Progenitor cell of endocrine pancreas (in vitro differentiated cells): ENCODE measurements at regions not wholly inside any gene's neighbourhood (a gene's known extent, or its start where the extent isn't known, plus 50 kb on each side); places are given as distances from the start of the nearest gene placed in this dataset.

Source experiments
- DNase-seq: peaks from one replicate; pipeline ENCODE4 v3.0.0; 2021; ENCODE audit warnings: low spot score; ENCODE audit not compliant: unreplicated experiment
- H3K27ac Mint-ChIP-seq: 2 replicates; pipeline ENCODE4 v1.8.0; 2021; ENCODE audit warnings: mild to moderate bottlenecking, moderate library complexity, mixed read lengths
- H3K27me3 Mint-ChIP-seq: 2 replicates; pipeline ENCODE4 v1.8.0; 2021; ENCODE audit warnings: mixed read lengths
- H3K36me3 Mint-ChIP-seq: 2 replicates; pipeline ENCODE4 v1.8.0; 2022; ENCODE audit warnings: mixed read lengths; ENCODE audit not compliant: insufficient read depth
- H3K4me1 Mint-ChIP-seq: 2 replicates; pipeline ENCODE4 v1.8.0; 2021; ENCODE audit warnings: low read depth, mixed read lengths
- H3K4me3 Mint-ChIP-seq: 2 replicates; pipeline ENCODE4 v1.8.0; 2021; ENCODE audit warnings: low read depth, mild to moderate bottlenecking, moderate library complexity, mixed read lengths
- H3K9me3 Mint-ChIP-seq: 2 replicates; pipeline ENCODE4 v1.8.0; 2021; ENCODE audit warnings: low read depth, mixed read lengths
- CTCF ChIP-seq: fragments of 200-600 bp; sonication (generic); IDR thresholded peaks from one replicate; pipeline ENCODE4 v1.5.0; 2021; ENCODE audit warnings: antibody characterized with exemption, mild to moderate bottlenecking; ENCODE audit not compliant: unreplicated experiment

DNA sequence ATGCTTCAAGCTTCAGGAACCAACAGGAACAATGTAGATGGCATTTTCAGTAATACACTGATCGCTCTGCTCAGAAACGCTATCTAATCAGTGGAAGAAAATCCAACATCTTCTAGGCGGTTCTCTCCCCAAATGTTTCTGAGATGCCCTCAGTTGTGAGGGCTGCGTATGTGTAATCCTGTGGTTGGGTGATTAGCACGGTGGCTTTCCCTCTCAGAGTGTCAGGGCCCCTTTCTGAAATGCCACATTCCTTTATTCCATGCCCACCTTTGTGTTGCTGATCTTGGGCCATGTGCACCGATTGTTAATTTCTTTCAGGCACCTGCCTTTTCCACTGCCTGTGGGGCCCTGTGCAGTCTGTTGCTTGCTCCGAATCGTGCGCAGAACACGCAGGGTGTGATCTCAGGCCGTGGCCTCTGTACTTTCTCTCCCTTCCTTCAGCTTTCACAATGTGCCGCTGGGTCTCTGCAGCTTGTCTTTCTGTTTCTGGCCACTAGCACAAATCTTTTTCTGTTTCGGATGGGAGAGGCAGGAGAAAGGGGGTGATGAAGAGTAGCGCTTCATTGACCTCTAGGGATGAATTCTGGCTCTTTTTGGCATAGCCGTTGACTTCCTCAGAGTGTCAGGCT, 324.0 kb downstream of the PARP8 start:
- Mint-ChIP-seq H3K27ac (no peak overlapping the region), H3K4me3 (no peak overlapping the region), H3K4me1 (peaks cover 8% of the 10 kb centered on the region), H3K27me3 (peaks cover 5% of the 10 kb centered on the region), H3K36me3 (no peaks in the 10 kb centered on the region), H3K9me3 (no peaks in the 10 kb centered on the region)
- TF ChIP-seq CTCF = no peak
- no peak for DNase-seq

- no peak for TF ChIP-seq CTCF
- no peak overlapping the region for H3K27ac Mint-ChIP-seq
- no peak overlapping the region for H3K4me3 Mint-ChIP-seq
- peaks cover 8% of the 10 kb centered on the region for H3K4me1 Mint-ChIP-seq
- no peaks in the 10 kb centered on the region for H3K9me3 Mint-ChIP-seq
- H3K27me3 Mint-ChIP-seq = peaks cover 5% of the 10 kb centered on the region
- no peak for DNase-seq
- H3K36me3 Mint-ChIP-seq = no peaks in the 10 kb centered on the region
Measured at GRCh38 chr5:50995285-50995942, 329.0 kb downstream of the PARP8 start.

GRCh38 chr5:51001227-51001923, 334.9 kb downstream of the PARP8 start:
- H3K4me1 Mint-ChIP-seq = peaks cover 4% of the 10 kb centered on the region
- H3K4me3 Mint-ChIP-seq = no peak overlapping the region
- no peak overlapping the region for H3K27ac Mint-ChIP-seq
- H3K9me3 Mint-ChIP-seq = no peaks in the 10 kb centered on the region
- no peak for TF ChIP-seq CTCF
- H3K27me3 Mint-ChIP-seq = no peaks in the 10 kb centered on the region
- no peaks in the 10 kb centered on the region for H3K36me3 Mint-ChIP-seq
- no peak for DNase-seq

DNA sequence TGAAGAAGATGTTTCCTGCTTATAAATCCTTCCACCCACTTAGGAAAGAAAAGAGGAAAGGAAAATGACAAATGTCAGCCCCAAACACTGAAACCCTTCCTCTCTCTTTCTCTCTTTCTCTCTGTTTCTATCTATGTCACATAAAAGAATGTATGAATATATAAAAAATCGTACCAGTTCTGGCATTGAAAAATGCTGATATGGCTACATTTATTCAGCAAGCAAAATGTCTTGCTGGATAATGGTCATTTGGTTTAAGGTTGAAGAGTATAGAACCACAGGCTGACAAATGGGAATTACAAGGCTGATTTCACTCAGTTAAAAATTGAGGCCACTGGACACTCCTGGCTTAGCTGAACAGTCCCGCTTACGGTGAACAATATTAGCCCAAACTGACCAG, 335.9 kb downstream of the PARP8 start:
- DNase-seq = no peak
- Mint-ChIP-seq H3K27me3 (no peaks in the 10 kb centered on the region), H3K36me3 (no peaks in the 10 kb centered on the region), H3K9me3 (no peaks in the 10 kb centered on the region), H3K4me1 (peaks cover 4% of the 10 kb centered on the region), H3K4me3 (no peak overlapping the region), H3K27ac (no peak overlapping the region)
- no peak for TF ChIP-seq CTCF

DNA sequence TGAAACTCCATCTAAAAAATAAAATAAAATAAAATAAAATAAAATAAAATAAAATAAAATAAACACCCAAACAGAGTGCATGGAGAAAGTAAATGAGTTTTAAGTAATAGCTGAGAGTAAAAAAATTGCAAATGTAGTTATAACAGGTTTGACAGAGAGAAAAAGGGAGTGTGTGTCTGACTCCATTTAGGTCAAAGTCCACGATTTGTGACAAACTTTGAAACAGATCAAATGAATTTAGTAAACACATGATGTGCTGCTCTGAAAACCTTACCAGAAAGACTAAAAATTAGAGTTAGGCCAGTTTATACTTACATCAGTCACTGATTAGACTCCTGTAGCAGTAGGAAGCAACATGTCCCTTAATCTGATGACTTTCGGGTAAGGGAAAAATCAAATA, 346.6 kb downstream of the PARP8 start:
- H3K4me1 Mint-ChIP-seq = peaks cover 9% of the 10 kb centered on the region
- no peak for DNase-seq
- H3K36me3 Mint-ChIP-seq = no peaks in the 10 kb centered on the region
- H3K9me3 Mint-ChIP-seq = peaks cover 4% of the 10 kb centered on the region
- TF ChIP-seq CTCF = no peak
- peaks cover 3% of the 10 kb centered on the region for H3K27me3 Mint-ChIP-seq
- H3K27ac Mint-ChIP-seq = no peak overlapping the region
- no peak overlapping the region for H3K4me3 Mint-ChIP-seq
